Stromal cell of bone marrow (primary cell): ENCODE measurements at regions not wholly inside any gene's neighbourhood (a gene's known extent, or its start where the extent isn't known, plus 50 kb on each side); places are given as distances from the start of the nearest gene placed in this dataset.
"Not testable (repeated sequence)": the region's sequence is repeated elsewhere in the genome, so short reads cannot be mapped to it uniquely, and the experiment has no call there.

ENCODE experiments used
- DNase-seq: peaks from one replicate; pipeline ENCODE4 v3.0.0-alpha.2; 2012; ENCODE audit warnings: low read depth

DNA sequence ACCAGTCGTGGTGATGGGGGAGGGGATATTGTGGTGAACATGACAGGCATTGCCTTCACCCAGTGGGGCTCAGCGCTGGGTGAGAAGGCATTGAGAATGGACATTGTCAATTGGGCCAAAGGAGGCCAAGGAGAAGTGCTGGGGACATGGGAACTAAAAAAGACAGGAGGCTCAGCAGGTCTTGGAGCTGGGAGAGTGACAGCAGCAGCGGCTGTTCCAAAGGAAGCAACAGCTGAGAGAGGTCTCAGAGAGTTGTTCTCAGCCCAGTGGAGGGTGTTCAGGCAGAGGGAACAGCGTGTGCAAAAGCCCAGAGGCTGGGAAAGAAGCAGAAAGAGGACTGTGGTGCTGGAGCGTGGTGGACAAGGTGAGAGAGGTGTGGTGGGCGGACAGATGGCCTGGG, 56.6 kb upstream of the ASNS start:
- not testable (repeated sequence) for DNase-seq

DNA sequence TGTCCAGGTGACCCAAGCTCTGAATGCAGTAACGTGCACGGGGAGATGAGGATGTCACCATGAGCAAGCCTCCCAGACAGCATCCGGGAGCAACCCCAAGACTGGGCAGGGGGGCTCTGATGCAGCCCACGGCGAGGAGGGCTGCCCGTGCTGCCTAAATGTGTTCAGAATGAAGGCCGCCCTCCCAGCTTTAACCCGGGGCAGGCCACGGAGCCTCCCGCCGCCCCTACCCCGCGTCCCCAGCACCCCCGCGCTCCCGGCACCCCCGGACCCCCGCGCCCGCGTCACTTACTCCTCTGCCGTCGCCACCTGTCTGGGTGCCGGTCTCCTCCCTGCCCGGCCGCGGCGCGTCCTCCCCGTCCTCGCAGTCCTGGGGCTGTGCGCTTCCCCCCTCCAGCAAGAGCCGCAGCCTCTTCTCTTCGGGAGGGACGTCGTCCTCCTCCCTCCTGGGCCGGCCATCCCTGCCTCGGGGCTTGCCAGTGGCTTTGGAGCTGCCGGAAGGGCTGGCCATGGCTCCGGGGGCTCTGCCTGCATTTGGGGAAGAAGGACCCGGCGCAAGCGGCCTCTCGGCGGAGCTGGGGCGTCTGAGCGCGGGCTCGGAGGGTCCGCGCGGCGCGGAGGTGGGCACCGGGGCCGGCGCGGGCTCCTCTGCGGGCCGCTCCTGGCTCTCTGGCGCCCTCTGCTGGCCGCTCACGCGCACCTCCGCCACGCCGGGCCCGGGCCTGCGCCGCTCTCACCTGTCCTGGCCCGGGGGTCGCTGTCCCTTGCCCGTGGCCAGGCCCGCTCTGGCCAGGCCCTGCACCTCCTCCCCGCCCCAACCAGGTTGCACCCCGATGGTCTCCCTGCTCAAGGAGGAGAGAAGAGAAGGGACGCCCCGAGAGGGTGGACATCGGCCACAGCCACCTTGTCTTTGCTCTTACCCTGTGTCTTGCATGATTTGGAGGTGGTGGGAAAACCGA, 55.9 kb upstream of the ASNS start:
- peak; percentile 1 for DNase-seq
